HG02642 (cell line): ENCODE measurements at regions not wholly inside any gene's neighbourhood (a gene's known extent, or its start where the extent isn't known, plus 50 kb on each side); places are given as distances from the start of the nearest gene placed in this dataset.

Experiments used
- ATAC-seq: cut with Tn5 transposase; IDR thresholded peaks from one replicate; pipeline ENCODE4 v1.9.1; 2021; ENCODE audit warnings: mild to moderate bottlenecking; ENCODE audit not compliant: unreplicated experiment, poor library complexity

DNA sequence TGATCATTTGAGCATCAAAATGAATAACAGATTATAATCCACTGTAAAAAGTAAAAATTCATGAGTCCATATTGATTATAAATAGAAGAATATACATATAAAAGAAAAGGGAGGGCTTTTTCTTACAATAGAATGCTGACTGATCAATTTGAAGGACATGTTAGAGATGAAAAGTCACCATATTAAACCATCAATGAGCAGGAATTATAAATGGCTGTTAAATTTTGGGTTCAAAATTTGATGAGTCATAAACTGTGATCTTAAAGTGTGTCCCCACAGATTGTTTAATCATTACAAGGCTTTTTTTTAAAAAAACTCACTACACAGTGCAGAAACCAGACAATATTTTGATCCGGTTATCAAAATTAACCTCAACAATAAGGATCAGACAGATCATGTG, 434.5 kb downstream of the BCL11A start:
- ATAC-seq, result no peak

- ATAC-seq, result no peak
These were observed 435.4 kb downstream of the BCL11A start for GRCh38 chr2:60118061-60118460.

- no peak for ATAC-seq
These were observed 437.1 kb downstream of the BCL11A start for GRCh38 chr2:60116161-60116875.

DNA sequence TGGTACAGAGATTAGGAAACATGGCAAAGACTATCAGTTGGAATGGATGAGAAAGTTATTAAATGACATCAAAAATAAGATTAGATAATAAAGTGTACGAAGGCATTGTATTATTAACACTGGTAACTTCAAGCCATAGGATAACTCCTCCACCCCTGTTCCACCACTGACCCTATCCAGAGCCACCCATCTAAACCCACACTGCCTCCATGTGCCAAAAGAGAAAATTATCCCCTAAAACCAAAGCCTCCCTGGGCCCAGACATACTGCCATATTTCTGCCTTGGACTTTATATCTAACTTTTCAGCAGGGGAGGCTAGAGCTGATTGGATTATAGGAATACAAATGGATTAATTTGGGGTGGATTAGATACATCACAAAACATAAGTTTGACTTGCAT, 443.7 kb downstream of the BCL11A start:
- no peak for ATAC-seq

- no peak for ATAC-seq
These were observed 446.5 kb downstream of the BCL11A start for GRCh38 chr2:60106836-60107529.

DNA sequence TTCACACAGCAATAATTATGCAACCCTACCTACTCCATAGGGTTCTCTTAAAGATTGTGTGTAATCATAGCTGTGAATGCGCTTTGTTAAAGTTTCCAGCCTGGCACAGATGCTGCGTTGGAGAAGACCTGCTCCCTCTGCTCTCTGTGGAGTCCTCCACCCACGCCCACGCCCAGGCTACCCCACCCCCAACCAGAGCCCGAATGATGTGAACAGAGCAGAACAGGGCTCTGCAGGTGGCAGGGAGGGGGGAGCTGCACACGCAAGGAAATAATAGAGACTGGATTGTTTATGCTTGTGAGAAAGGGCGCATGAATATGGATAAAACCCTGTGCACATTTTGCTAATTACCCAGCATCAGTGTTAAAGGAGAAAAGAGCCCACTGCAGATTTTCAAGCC, 447.5 kb downstream of the BCL11A start:
- ATAC-seq, result no peak

DNA sequence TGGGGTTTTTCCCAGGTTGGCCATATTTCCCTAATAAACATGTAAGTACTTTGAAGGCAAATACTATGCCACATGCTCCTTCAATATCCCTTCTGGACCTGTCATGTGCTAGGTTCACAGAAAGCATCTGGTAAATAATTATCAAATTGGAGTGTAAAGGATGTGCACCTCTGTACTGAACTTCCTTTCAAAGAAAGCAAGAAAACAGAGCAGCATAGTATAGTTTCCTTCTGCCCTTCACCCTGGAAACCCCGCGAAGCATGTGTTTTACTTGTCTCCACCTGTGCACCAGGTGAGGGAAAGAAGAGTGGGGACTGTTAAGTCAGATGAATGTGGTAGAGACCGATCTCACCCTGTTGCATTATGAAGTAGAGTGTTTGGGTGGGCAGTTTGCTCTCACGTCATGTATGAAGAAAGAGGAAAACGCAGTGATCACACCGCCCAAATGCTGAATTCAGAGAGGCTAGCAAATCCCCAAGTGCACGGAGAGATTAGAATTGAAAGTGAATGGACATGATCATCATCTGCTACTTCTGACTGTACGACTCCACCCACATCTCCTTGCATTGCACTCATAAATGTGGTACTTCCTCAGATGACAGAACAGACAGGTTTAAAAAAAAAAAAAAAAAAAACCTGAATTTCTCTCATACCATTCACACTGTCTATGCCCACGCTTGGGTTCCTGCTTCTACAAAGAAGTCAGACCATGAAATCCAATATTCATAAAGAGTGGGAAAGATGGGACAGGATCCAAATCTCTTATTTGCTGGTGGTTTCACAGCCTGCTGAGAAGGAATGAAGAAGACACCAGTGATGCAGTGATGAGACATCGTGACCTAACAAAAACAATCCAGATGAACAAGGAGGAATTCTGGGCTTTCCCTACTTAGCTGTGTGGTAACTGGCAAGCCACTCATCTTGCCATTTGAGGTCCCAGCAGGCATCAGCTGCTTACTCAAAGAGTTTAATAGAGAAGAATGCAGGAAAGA, 448.6 kb downstream of the BCL11A start:
- peak; percentile 67 for ATAC-seq

DNA sequence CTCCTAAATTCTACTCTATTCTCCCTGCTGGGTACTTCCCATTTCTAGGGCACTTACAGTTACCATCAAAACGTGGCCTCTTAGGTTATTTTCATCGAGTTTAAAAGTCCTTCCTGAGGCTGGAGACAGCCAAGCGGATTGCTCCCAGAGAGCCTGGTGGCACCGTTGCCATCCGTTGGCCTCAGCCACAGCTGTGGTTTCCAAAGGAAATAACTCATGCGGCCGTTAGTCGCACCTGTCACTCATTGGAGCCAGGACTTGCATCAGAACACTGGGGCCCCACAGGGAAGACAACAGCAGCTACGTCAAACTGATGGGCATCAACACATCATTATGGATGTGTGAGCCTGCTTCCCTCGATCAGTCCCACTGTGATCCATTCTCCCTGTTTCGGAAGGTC, 453.4 kb downstream of the BCL11A start:
- ATAC-seq, result no peak

- ATAC-seq, result no peak
These were observed 454.5 kb downstream of the BCL11A start for GRCh38 chr2:60098996-60099395.

DNA sequence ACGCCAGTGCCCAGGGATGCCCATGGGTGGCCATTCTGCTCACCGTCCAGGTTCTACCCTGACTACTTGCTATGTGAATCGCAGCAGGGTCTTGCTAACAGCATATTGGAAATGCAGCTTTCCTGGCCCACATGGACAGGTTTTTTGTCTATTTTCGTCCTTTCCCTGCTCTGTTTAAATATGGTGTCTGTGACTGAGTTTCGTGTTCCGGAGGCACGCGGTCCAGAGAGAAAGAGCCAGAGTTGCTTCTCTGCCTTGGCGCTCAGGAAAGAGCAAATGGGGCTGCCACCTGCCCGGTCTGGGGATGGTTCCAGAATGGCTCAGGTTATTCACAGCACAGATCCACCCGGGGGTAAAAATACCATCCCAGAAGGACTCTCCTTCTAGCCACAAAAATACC, 456.2 kb downstream of the BCL11A start:
- no peak for ATAC-seq

DNA sequence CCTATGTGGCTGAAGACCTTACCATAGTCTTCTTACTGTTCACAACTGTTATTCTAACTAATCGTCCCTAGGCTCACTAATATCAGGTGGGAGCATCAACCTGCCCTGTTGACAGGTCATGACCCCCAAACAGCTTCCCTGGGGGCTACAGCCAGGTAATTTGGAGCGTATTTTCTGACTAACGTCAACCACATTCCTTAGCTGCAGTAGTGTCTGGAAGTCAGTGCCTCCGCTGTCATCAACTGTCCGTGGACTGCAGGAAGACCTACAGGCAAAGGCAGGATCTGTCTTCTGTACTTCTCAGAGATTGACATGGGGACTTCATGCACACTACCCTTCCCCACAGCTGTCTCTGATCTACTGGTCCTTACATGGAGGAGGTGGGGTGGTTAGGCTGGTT, 456.9 kb downstream of the BCL11A start:
- no peak for ATAC-seq

- ATAC-seq, result no peak
These were observed 457.6 kb downstream of the BCL11A start for GRCh38 chr2:60095903-60096302.

GRCh38 chr2:60095202-60095815, 458.1 kb downstream of the BCL11A start:
- no peak for ATAC-seq

DNA sequence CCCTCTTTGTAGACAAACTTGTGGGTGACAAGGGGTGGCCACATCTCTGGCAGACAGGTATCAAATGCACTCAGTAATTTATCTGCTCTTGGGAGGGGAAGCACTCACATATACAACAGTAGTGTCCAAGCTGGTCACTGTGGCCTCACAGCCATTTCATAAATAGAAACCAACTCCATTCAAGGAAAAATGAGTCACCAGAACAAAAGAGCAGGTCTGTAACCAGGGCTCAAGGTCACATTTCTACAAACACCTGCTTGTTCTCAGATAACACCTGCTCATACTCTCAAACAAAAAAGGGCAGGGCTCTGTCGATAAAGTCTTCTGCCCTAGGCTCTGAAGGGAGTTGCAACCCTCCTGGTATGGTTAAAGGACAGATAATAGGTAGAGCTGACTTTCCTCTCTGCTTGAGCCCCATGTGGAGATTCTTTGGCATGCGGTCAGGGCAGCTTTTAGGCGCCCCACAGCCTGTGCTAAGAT, 459.0 kb downstream of the BCL11A start:
- ATAC-seq, result no peak

DNA sequence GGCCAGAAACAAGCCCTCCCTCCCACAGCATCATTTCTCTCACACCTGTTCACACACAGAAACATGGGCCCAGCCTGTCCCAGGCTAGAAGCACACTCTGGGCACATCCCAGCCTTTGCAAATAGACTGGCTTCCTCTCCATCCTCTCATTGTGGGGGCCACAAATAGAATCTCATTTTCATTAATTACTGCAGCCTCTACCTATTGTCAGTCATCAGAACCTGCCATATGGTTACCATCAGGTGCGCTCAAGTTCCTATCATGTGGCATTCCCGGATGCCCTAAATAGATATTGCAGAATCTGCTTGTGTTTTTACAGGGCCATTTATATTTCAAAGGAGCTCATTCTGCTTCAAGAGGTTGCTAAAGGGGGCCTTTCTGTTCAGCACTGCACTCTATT, 460.7 kb downstream of the BCL11A start:
- no peak for ATAC-seq

- no peak for ATAC-seq
These were observed 461.6 kb downstream of the BCL11A start for GRCh38 chr2:60091894-60092293.

DNA sequence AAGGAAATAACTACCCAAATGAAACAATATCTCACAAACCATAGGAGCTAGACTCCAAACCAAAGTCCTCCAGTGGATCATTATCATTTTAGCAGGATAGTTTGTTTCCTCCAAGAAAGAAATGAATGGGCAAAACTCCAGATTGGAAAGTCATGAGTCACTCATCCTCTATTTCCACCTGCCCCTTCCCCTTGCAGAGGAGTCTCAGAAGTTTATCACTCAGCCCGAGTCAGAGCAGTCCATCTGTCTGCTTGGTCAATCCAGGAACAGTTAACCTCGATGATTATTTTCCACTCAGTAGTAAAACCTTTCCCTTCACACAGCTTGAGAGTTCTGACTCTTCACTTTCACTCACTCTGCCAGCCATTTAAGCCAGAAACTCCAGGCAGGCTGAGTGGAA, 462.2 kb downstream of the BCL11A start:
- ATAC-seq, result no peak

DNA sequence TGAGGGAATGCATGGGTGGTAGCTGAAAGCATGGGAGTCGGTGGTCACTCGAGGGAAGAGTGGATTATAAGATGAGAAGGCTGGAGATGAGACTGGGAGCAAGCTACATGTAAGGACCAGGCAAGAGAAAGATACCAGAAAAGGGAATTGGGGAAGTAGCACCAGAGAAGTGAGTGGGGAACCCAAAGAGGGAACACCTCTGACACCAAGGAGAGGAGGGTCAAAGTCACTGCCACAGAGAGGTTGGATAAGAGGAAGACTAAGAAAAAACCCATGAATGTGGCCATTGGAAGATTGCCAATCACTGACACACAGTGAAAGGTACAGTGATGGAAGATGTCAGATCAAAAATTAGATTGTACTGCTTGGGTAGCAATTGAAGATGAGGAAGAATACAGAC, 473.9 kb downstream of the BCL11A start:
- no peak for ATAC-seq

- no peak for ATAC-seq
These were observed 478.4 kb downstream of the BCL11A start for GRCh38 chr2:60075048-60075447.

DNA sequence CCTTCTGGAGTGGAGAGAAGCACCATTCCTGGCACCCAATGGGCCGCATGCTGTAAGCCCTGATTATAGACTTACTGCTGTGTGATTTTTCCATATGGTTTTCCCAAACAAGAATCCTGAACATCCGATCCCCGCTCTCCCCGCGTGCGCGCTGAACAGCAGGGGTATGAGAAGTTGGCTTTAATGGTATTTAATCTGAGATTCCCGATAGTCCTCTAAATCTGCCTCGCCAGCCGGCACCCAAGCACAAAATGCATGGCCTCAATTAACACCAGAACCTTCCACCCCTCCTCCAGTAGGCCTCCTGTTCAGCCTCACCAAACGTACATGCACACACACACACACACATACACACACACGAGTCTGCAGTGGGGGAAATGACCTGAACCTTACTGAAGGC, 480.3 kb downstream of the BCL11A start:
- ATAC-seq, result no peak
